Memory B cell (primary cell): ENCODE measurements at regions not wholly inside any gene's neighbourhood (a gene's known extent, or its start where the extent isn't known, plus 50 kb on each side); places are given as distances from the start of the nearest gene placed in this dataset.

Source experiments
- ATAC-seq: fragments of 150-1000 bp; cut with Tn5 transposase; 2 replicates; pipeline ENCODE4 v1.10.0; 2021; ENCODE audit warnings: low read depth, mild to moderate bottlenecking, moderate library complexity
- DNase-seq, 2 donors: peaks; one replicate each; pipeline ENCODE4 v3.0.0; 2022; ENCODE audit warnings: low spot score in 2 of 2
- H3K27ac Mint-ChIP-seq: one replicate; pipeline ENCODE4 v1.8.0; 2022; ENCODE audit warnings: mild to moderate bottlenecking, moderate library complexity, mixed read lengths
- H3K27me3 Mint-ChIP-seq: one replicate; pipeline ENCODE4 v1.8.0; 2022; ENCODE audit warnings: mixed read lengths
- H3K36me3 Mint-ChIP-seq: one replicate; pipeline ENCODE4 v1.8.0; 2022; ENCODE audit warnings: mild to moderate bottlenecking, mixed read lengths
- H3K4me1 Mint-ChIP-seq: one replicate; pipeline ENCODE4 v1.8.0; 2022; ENCODE audit warnings: mixed read lengths
- H3K4me3 Mint-ChIP-seq: one replicate; pipeline ENCODE4 v1.8.0; 2022; ENCODE audit warnings: mild to moderate bottlenecking, moderate library complexity, mixed read lengths
- H3K9me3 Mint-ChIP-seq: one replicate; pipeline ENCODE4 v1.8.0; 2022; ENCODE audit warnings: mixed read lengths

DNA sequence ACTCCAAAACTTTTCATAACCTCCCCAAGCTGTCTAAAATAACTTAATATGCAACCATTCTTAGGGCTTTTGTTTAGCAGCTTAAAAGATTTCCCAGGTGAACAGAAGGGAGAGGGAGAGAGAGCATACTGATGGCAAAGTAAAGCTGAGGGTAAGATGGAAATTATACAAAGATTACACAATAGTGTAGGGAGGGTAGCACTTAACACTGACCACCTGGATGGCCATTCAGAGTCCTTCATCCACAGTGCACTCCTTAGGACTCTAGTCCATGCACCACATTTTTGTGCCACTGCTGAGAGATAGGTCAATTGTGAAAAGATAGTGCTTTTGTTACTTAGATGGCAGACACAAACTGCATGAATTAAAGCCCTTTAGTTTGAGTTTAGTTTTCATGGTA, 574.6 kb downstream of the LMO4 start:
- Mint-ChIP-seq H3K27ac (peak overlapping the region; percentile 82), H3K27me3 (no peaks in the 10 kb centered on the region), H3K9me3 (peaks cover 1% of the 10 kb centered on the region), H3K4me1 (peaks cover 23% of the 10 kb centered on the region), H3K4me3 (peak overlapping the region; percentile 22), H3K36me3 (no peaks in the 10 kb centered on the region)
- DNase-seq (no peak), ATAC-seq (no peak)

DNA sequence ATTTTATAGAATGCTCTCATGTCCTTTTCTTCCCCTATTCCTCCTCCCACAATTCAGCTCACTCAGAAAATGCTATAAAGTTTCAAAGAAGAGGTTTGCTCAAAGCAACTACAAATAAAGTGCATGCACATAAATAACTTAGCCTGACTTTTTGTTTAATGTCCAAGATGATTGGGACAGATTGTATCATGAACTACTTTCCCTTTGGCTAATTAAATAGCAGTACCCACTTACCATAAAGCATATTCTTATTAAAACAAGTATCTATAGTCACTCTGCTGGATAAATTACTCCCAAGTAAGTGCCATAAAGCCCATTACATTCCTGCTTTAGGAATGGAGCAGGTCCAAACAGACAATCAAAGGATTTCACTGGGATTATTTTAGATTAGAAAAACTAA, 576.0 kb downstream of the LMO4 start:
- no peak for ATAC-seq
- Mint-ChIP-seq H3K27me3 (no peaks in the 10 kb centered on the region), H3K9me3 (peaks cover 1% of the 10 kb centered on the region), H3K4me1 (peaks cover 25% of the 10 kb centered on the region), H3K27ac (no peak overlapping the region), H3K36me3 (no peaks in the 10 kb centered on the region), H3K4me3 (no peak overlapping the region)
- no peak for DNase-seq

DNA sequence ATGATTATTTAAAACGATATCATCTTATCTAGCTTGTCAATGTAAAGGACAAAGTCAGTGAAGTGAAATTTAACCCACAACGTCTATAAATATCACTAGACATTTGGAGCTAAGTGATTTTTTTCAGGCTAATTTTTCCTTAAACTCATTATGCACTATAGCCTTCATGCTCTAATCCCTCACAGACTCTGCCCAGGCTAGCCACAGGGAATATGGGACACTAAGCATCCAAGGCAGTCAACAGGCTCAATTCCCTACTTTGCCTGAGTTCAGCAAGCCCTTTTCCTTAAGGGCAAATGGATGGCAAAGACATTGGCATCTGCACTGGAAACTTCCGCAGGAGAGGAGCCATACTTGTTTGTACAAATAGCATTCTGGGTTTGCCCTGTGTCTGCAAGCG, 577.0 kb downstream of the LMO4 start:
- H3K4me3 Mint-ChIP-seq: no peak overlapping the region
- no peak overlapping the region for H3K27ac Mint-ChIP-seq
- no peaks in the 10 kb centered on the region for H3K36me3 Mint-ChIP-seq
- no peaks in the 10 kb centered on the region for H3K27me3 Mint-ChIP-seq
- DNase-seq (no peak), ATAC-seq (no peak)
- H3K9me3 Mint-ChIP-seq: no peaks in the 10 kb centered on the region
- H3K4me1 Mint-ChIP-seq: peaks cover 23% of the 10 kb centered on the region

DNA sequence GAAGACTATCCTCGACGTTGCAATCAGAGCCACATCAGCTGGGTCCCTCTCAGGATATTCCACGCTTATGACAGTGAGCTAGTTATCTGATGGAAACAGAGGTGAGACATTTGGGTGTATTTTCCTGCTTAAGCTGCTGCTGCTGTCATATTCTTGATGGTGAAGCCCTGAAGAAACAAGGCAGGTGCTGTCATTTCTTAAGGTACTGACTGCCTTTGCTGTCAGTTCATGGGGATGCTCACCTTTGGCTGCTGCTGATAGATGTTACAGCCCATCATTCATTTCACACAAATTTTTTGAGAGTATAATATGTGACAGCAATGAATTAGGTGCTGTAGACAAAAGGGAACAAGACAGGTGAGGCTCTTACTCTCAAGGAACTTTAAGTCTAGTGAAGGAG, 577.4 kb downstream of the LMO4 start:
- H3K36me3 Mint-ChIP-seq: peaks cover under 1% of the 10 kb centered on the region
- H3K9me3 Mint-ChIP-seq: no peaks in the 10 kb centered on the region
- H3K27me3 Mint-ChIP-seq: no peaks in the 10 kb centered on the region
- no peak overlapping the region for H3K4me3 Mint-ChIP-seq
- H3K4me1 Mint-ChIP-seq: peaks cover 23% of the 10 kb centered on the region
- ATAC-seq (no peak), DNase-seq (no peak)
- H3K27ac Mint-ChIP-seq: no peak overlapping the region

DNA sequence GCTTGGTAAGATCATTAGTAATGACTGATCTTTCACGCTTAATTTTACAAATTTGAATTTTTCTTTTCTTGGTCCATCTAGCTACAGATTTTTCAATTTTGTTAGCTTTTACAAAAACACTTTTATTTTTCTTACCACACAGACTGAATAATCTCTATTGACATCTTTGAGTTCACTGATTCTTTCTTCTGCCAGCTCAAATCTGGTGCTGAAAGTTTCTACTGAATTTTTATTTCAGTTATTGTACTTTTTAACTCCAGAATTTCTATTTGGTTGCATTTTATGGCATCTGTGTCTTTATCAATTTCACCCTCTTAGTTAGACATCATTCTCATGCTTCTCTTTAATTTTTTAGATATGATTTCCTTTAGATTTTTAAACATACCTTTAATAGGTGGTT, 584.7 kb downstream of the LMO4 start:
- Mint-ChIP-seq H3K27ac (no peak overlapping the region), H3K9me3 (peaks cover 3% of the 10 kb centered on the region), H3K4me1 (peaks cover 2% of the 10 kb centered on the region), H3K27me3 (no peaks in the 10 kb centered on the region), H3K4me3 (no peak overlapping the region), H3K36me3 (peaks cover 6% of the 10 kb centered on the region)
- ATAC-seq (no peak), DNase-seq (no peak)

DNA sequence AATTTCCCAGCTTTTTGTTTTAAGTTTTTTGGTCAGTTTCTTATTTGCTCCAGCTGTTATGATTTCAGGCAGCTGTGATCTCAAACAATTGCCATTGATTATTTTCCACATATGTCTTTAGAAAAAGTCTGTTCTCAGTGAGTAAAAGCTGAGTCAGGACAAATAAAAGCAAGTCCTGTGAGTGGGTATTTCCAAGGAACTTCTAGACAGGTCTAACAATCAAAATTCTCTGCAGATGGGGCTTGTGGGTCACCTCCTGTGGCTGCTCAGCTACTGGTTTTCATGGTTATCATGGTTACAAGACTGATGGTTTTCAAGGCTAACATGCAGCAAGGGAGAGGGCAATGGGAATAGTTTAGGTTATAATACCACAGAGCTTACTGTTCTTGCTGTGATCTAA, 585.7 kb downstream of the LMO4 start:
- H3K36me3 Mint-ChIP-seq: peaks cover 6% of the 10 kb centered on the region

DNA sequence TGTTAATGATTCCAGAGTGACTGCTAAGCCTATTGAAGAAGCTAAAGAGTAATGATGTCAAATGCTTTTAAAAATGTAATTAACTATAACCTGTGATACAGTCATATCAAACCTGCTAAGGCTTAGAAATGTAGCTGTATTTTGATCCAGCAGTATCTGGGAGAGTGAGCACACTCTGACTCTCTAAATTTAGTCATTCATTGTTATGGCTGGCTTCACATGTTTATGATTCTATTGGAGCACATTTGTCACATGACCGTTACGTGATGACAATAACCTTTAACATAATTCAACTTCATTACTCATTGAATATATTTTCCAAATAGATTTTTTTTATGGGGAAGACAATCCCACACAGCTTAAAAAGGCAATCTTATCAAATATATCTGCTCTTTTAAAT, 587.1 kb downstream of the LMO4 start:
- H3K9me3 Mint-ChIP-seq: peaks cover 3% of the 10 kb centered on the region
- no peak overlapping the region for H3K4me3 Mint-ChIP-seq
- peaks cover 6% of the 10 kb centered on the region for H3K36me3 Mint-ChIP-seq
- ATAC-seq (no peak), DNase-seq (no peak)
- H3K27me3 Mint-ChIP-seq: no peaks in the 10 kb centered on the region
- H3K4me1 Mint-ChIP-seq: no peaks in the 10 kb centered on the region
- H3K27ac Mint-ChIP-seq: no peak overlapping the region

More for the DNA sequence above, 585.7 kb downstream of the LMO4 start:
- DNase-seq (no peak), ATAC-seq (no peak)
- no peak overlapping the region for H3K4me3 Mint-ChIP-seq
- H3K27me3 Mint-ChIP-seq: no peaks in the 10 kb centered on the region
- H3K27ac Mint-ChIP-seq: no peak overlapping the region
- peaks cover 3% of the 10 kb centered on the region for H3K9me3 Mint-ChIP-seq
- H3K4me1 Mint-ChIP-seq: no peaks in the 10 kb centered on the region

DNA sequence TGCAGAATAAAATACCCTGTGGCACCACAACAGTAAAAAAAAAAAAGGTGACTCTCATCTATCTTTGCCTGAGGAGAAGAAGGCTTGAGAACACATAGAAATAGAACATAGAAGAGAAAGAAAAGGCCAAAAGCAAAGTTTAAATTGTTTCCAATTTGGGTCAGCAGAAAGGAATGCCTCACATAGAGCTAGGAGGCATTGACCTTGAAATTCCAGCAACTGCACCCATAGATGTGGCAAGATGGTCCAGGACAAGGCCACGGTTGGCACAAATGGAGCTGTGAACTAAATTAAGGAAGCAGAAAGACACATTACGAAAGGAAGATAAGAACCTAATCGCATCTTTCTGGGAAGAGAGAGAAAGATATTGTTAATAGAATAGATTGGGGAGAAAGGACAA, 588.3 kb downstream of the LMO4 start:
- H3K9me3 Mint-ChIP-seq: peaks cover 3% of the 10 kb centered on the region
- H3K36me3 Mint-ChIP-seq: peaks cover under 1% of the 10 kb centered on the region
- H3K4me1 Mint-ChIP-seq: no peaks in the 10 kb centered on the region
- no peaks in the 10 kb centered on the region for H3K27me3 Mint-ChIP-seq
- ATAC-seq (no peak), DNase-seq (no peak)
- no peak overlapping the region for H3K27ac Mint-ChIP-seq
- H3K4me3 Mint-ChIP-seq: no peak overlapping the region

DNA sequence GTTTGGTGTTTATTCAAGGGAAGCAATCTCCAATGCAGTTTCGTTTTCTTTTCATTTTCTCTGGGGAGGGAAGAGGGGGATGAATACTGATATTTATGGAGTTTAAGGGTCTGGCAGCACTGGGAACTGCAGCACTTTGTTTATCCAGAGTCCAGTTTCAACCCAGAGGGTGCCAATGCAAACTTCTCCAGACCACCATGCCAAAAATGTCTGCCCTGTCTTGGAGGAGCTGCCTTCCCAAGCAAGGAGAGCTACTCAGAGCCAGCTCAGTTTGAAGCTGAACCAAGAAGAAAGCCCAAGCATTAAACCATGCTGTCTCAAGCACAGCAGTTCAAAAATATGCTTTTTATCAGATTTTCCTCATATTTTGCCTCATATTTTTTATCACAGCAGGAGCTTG, 589.7 kb downstream of the LMO4 start:
- no peak for DNase-seq
- H3K27me3 Mint-ChIP-seq: no peaks in the 10 kb centered on the region
- no peak overlapping the region for H3K27ac Mint-ChIP-seq
- ATAC-seq: no peak
- no peaks in the 10 kb centered on the region for H3K9me3 Mint-ChIP-seq
- H3K4me3 Mint-ChIP-seq: no peak overlapping the region
- no peaks in the 10 kb centered on the region for H3K36me3 Mint-ChIP-seq
- H3K4me1 Mint-ChIP-seq: no peaks in the 10 kb centered on the region

DNA sequence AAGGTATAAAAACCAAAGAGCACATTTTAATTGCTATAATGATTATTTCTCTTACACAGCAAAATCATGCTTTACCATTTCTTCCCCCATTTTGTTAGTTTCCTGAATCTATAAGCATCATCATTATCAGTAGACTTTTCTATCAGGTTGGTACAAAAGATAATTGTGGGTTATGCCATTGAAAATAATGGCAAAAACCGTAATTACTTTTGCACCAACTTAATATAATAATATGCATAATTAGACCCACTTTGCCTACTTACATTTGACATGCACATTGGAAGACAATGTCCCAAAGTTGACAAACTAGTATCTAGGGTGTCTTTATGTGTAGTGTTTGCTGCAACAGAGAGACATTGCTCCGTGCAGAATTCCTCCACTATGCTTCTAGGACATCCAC, 594.2 kb downstream of the LMO4 start:
- no peak overlapping the region for H3K27ac Mint-ChIP-seq

DNA sequence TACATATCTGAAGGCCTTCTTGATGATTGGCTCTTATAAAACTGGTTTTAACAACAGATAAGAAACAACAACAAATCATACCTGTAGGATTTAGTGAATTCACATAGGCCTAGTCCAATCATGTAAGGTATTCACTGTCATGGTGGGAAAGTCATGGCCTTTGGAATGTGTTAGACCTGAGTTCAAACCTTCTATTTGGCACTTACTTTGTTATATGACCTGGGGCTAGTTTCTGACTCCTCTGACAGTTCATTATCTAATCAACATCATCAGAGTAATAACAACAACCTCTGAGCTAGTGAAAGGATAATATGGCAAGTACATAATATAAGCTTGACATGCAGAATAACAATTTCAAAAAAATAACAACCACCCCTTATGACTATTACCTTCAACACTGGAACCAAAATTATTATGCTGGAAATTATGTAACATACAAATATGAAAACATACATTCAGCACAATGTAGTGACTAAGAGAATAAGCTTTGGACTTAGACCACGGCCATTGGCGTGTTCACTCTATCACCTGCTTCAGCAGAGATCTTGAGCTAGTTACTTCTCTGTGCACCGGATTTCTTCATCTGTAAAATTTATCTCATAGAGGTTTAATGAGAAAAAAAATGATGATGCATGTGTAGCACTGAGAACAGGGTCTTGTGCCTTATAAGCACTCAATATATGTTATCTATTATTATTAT, 597.6 kb downstream of the LMO4 start:
- Mint-ChIP-seq H3K4me1 (no peaks in the 10 kb centered on the region), H3K4me3 (no peak overlapping the region), H3K9me3 (peaks cover 4% of the 10 kb centered on the region), H3K27ac (no peak overlapping the region), H3K36me3 (peaks cover 6% of the 10 kb centered on the region), H3K27me3 (no peaks in the 10 kb centered on the region)
- DNase-seq (no peak), ATAC-seq (no peak)

More for the DNA sequence above, 594.2 kb downstream of the LMO4 start:
- Mint-ChIP-seq H3K27me3 (no peaks in the 10 kb centered on the region), H3K4me1 (no peaks in the 10 kb centered on the region), H3K9me3 (no peaks in the 10 kb centered on the region), H3K4me3 (no peak overlapping the region), H3K36me3 (no peaks in the 10 kb centered on the region)
- ATAC-seq (no peak), DNase-seq (no peak)

DNA sequence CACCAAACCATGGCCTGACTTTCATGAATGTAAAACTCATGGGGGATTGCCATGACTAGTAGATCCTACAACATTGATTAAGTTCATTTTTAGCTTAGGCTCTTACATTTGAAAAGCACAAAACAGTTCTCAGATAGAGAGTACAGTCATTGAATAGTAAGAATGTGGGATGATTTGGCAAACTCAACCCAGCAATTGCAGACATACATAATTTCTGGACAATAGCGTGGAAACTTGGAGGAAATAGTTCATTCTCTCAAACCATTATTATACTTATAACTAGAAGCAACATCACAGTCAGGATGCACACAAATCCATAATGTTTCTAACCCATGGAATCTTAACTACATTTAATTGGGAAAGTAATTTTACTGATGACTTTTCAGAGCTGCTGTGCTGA, 598.2 kb downstream of the LMO4 start:
- H3K27me3 Mint-ChIP-seq: no peaks in the 10 kb centered on the region
- no peak for ATAC-seq
- peaks cover 4% of the 10 kb centered on the region for H3K9me3 Mint-ChIP-seq
- peaks cover 6% of the 10 kb centered on the region for H3K36me3 Mint-ChIP-seq
- no peak overlapping the region for H3K4me3 Mint-ChIP-seq
- DNase-seq: no peak
- H3K27ac Mint-ChIP-seq: no peak overlapping the region
- no peaks in the 10 kb centered on the region for H3K4me1 Mint-ChIP-seq

DNA sequence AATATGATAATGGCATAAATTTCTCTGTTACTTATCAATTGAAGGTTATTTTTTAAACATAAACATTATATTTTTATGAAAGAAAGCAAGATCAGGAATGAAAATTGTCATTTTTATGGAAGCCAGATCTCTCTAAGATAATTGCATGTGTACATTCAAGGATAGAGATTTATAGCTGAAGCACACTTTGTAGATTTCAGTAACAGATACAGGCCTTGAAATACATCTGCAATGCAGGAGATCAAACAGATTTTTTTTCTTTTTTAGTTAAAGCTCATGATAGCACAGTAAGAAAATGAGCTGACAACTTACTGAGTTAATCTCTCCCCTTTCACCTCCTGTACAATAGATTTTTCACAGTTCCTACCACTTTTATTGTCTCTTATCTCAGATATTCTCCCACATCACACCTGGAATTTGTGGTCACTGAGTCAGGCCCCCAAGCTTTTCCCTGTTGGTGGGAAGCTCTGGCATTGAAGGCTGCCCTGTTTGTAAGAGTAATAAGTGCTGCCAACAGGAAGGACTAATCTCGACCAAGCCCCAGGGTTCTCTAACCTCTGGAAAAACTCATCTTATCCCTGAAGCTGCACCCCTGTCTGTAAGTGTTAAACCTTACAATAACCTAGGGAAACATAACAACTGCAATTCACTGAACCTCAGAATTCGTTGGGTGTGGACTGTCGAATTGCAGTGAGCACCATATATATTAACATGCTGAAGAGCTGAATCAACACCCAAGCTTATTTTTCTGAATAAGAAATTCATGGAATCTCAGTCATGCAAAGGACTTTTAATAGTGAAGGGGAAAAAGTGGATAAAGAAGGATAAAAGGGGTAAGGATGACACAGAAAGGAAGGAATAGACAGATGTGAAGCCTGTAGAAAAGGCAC, 599.0 kb downstream of the LMO4 start:
- Mint-ChIP-seq H3K27me3 (no peaks in the 10 kb centered on the region), H3K36me3 (peaks cover 6% of the 10 kb centered on the region), H3K9me3 (peaks cover 4% of the 10 kb centered on the region), H3K4me3 (no peak overlapping the region), H3K27ac (no peak overlapping the region), H3K4me1 (no peaks in the 10 kb centered on the region)
- ATAC-seq: no peak
- no peak for DNase-seq

DNA sequence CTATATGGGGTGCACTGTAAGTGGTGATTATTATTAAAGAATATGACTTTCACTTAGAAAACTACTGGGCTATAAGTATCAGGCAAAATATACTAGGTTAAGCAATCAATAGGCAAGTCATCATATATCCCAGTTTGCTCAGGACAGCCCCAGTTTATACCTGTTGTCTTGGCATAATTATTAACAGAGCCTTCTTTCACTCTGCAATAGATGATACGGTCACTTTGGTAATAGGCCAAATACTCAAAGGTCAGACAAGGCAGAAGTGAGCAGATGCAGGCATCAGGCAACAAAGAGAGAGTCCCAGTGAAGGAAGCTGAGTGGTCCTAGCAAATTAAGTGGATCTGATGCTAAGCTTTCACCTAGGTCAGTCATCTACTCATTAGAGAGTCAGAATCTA, 599.9 kb downstream of the LMO4 start:
- Mint-ChIP-seq H3K27ac (no peak overlapping the region), H3K4me3 (no peak overlapping the region), H3K36me3 (peaks cover 6% of the 10 kb centered on the region), H3K4me1 (no peaks in the 10 kb centered on the region), H3K9me3 (peaks cover 4% of the 10 kb centered on the region), H3K27me3 (no peaks in the 10 kb centered on the region)
- no peak for ATAC-seq
- no peak for DNase-seq
